HG02884 (cell line): ENCODE measurements at regions not wholly inside any gene's neighbourhood (a gene's known extent, or its start where the extent isn't known, plus 50 kb on each side); places are given as distances from the start of the nearest gene placed in this dataset.
"Not testable (repeated sequence)": the region's sequence is repeated elsewhere in the genome, so short reads cannot be mapped to it uniquely, and the experiment has no call there.

ENCODE experiments used
- ATAC-seq: cut with Tn5 transposase; IDR thresholded peaks from one replicate; pipeline ENCODE4 v1.9.1; 2021; ENCODE audit warnings: mild to moderate bottlenecking, moderate library complexity; ENCODE audit not compliant: unreplicated experiment

- no peak for ATAC-seq
These were observed 174.9 kb upstream of the MKLN1 start for GRCh38 chr7:131152766-131153165.

- ATAC-seq, result no peak
These were observed 173.3 kb upstream of the MKLN1 start for GRCh38 chr7:131154380-131154779.

DNA sequence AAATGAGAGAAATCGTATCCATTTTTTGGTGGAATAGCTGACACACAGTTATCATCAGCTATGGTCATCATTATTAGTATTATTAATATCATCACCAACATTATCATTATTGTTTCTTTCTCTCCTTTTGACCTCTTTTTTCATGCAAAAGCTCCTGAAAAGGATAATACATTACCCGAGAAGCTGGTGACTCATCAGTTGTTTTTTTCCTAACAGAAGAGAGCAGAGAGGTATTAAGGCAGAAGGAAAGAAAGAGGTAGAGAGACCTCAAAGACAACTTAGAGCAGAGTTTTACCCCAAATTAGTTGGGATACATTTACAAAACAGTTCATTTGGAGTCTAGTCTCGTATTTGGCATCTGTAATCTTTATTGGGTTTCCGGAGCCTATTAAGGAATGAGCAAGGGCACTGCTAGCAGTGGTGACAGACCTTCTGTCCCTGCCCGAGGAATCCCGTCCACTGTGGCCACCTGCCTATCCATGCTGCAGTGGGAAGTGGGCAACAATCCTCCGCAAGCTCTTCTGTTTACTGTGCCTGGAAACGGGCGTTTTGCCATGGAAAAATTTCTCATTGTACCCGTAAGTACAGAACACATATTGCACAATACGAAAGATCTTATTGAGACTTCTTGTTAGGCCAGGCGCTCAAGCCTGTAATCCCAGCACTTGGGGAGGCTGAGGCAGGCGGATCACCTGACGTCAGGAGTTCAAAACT is 170.0 kb upstream of the MKLN1 start:
- no peak for ATAC-seq

GRCh38 chr7:131158244-131158636 is 169.4 kb upstream of the MKLN1 start:
- ATAC-seq, result not testable (repeated sequence)

DNA sequence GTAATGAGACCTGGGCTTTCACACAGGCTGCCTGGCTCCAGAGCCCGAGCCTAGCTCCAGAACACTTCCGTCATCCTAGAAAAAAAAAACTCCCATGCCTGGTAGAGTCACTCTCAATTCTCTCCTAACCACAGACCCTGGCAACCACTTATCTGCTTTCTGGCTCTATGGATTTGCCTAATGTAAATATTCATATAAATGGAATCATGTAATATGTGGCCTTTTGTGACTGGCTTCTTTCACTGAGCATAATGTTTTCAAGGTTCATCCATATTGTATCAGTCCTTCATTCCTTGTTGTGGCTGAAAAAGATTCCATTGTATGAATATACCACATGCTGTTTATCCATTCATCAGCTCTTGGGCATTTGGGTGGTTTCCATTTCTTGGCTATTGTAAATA is 167.7 kb upstream of the MKLN1 start:
- ATAC-seq, result no peak

GRCh38 chr7:131161103-131161502 is 166.6 kb upstream of the MKLN1 start:
- ATAC-seq, result no peak

DNA sequence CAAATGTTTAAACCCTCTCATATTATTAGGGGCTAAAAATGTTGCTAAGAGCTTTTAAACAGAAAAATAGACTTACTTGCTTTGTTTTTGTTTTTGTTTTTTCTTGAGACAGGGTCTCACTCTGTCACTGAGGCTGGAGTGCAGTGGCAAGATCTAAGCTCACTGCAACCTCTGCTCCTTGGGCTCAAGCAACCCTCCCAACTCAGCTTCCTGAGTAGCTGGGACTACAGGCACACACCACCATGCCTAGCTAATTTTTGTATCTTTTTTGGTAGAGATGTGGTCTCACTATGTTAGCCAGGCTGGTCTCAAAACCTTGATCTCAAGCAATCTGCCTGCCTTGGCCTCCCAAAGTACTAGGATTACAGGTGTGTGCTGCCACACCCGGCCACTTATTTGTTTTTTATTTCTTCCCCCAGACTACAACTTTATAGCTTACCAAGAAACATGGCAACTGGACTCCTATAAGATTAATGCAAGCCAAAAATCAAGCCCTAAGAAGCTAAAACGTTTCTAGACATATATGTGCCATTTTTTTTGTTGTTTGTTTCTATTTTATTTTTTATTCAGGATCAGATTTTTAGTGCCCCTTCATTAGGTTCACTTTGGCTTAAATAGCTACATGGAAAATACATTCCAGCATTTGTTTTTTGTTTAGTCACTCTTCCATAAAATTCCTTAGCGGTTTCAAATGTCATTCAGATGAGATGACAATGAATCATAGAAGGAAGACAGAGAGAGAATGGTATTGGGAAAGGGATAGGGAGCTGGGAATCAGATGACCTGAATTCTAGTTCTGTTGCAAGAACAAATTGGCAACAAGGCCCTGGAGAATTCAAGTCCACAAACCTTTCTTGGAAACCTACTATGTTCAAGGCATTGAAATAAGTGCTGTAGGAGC is 163.4 kb upstream of the MKLN1 start:
- no peak for ATAC-seq

- ATAC-seq, result no peak
These were observed 161.6 kb upstream of the MKLN1 start for GRCh38 chr7:131166066-131166465.

DNA sequence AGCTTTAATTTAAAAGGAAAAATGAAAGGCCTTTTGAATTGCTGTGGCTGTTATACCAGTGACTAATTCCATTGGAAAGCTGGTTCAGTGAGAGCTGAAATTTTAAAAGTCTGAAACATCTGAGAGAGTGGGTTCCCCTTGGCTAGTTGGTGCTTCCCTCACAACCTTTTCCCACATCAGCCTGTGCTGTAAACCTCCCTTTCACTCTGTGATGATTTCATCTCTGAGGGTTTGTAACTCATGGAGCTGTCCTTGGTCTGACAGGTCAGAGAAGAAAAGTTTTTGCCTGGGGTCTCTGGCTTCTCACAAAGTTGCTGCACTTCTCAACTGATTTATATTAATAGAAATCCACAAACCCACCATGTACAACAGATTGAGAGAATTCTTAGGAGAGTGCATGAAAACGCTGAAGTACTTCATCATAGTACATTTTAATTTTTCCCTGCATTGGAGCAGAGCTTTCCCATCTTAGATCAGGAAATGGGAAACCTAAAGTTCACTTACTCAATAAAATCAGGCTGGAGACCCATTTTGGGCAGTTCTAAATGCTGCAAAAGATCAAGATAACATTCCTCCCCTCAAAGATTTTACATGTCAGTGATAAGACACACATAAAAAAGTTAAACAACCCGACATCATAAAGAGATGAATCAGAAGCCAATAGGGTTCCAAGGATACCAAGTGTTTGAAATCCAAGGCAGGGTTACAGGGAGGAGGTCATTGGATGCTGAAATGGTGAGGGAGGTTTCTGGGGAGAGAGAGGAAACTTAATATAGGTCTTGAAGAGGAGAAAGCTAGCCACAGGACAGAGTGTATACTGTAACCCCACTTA is 157.0 kb upstream of the MKLN1 start:
- ATAC-seq, result no peak

DNA sequence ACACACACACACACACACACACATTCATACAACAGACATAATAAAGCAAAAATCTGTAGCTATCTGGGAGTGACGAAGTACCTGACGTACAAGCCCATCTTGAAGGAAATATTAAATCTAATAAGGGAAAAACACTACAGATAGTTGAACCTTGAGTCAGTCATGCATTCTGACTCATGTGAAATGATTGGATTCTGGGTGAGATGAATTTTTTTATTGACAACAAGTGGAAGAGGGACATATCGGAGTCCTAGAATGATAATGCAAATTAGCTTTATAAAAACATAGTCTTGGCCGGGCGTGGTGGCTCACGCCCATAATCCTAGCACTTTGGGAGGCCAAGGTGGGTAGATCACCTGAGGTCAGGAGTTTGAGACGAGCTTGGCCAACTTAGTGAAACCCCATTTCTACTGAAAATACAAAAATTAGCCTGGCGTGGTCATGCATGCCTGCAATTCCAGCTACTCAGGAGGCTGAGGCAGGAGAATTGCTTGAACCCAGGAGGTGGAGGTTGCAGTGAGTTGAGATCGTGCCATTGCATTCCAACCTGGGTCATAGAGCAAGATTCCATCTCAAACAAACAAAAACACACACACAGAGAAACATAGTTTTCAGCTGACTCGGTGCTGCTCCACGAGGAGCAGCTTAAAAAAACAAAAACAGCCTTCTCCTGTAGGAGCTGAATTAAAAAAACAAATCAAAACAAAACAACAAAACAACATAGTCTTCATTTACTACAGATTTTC is 154.4 kb upstream of the MKLN1 start:
- no peak for ATAC-seq

GRCh38 chr7:131174391-131174790 is 153.3 kb upstream of the MKLN1 start:
- ATAC-seq, result no peak

- no peak for ATAC-seq
These were observed 152.8 kb upstream of the MKLN1 start for GRCh38 chr7:131174855-131175254.

GRCh38 chr7:131182446-131183058 is 145.1 kb upstream of the MKLN1 start:
- no peak for ATAC-seq

DNA sequence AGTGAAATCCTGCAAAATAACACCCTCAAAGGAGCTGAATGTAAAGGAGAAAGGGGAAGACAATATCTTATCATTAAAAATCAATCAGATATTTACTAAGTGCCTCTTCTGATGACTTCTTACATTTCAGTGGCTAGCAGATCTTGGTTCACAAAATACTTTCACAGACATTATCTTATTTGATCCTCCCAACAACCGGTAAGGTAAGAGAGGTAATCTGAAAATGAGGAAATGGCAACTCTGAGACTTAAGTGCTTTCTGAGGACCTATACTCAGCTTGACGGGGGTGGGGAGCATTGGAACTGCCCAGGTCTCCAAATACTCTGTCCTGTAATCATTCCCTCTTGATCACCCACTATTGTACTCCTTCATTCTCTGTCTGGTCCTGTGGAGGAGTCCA is 144.6 kb upstream of the MKLN1 start:
- no peak for ATAC-seq

DNA sequence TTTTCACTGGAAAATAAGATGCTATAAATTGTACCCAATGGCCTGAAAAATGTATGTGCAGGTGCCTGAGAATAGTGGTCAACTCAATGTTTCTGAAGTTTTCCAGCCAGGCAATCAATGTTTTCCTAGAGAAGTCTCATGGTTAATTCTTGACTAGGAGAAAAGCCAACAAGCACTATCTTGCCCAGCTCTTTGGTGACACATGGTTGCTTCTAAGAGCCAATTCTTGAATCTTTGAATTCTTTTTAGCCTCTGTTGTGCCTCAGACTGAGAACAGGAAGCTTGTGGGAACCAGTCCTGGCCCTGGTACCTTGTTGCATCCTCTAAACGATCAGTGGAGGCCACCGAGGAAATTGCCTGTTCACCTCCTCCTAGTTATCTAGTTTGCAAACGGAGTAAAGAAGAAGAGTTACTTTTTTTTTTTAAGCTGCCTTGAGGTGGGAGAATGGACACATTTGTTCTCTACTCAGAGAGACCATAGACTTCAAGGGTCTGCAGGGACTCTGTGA is 144.0 kb upstream of the MKLN1 start:
- no peak for ATAC-seq

DNA sequence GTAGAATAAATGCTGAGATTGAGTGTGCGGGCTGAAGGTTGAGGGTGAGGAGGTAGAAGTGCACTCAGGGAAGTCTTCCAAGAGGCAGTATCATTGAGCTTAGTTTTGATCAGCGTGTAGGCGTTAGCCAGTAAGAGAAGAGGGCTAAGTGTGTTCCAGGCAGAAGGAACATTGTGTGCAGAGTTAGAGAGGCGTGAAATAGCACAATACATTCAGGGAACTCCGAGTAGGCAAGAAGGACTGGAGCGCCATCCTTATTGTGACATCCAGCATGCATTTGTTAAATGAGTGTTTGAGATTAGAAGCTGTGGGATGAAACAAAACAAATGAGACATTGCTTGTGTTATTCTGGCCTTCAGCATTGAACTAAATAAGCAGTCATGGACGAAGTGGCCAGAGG is 140.9 kb upstream of the MKLN1 start:
- ATAC-seq, result no peak

GRCh38 chr7:131188367-131189339 is 139.0 kb upstream of the MKLN1 start:
- no peak for ATAC-seq

GRCh38 chr7:131189488-131189887 is 138.2 kb upstream of the MKLN1 start:
- no peak for ATAC-seq

- ATAC-seq, result no peak
These were observed 137.5 kb upstream of the MKLN1 start for GRCh38 chr7:131190146-131190545.
